Mesothelial cell of epicardium (in vitro differentiated cells): ENCODE measurements at regions not wholly inside any gene's neighbourhood (a gene's known extent, or its start where the extent isn't known, plus 50 kb on each side); places are given as distances from the start of the nearest gene placed in this dataset.

Experiments
- DNase-seq, 2 experiments: peaks; one replicate each; pipeline ENCODE4 v3.0.0; 2021; ENCODE audit warnings: low spot score in 2 of 2; ENCODE audit not compliant: unreplicated experiment in 2 of 2
- H3K27ac Mint-ChIP-seq: 2 replicates; pipeline ENCODE4 v1.8.0; 2021; ENCODE audit warnings: mixed read lengths
- H3K27me3 Mint-ChIP-seq: 2 replicates; pipeline ENCODE4 v1.8.0; 2021; ENCODE audit warnings: low read depth, mixed read lengths
- H3K36me3 Mint-ChIP-seq: 2 replicates; pipeline ENCODE4 v1.8.0; 2021; ENCODE audit warnings: mixed read lengths
- H3K4me1 Mint-ChIP-seq: 2 replicates; pipeline ENCODE4 v1.8.0; 2021; ENCODE audit warnings: mixed read lengths
- H3K4me3 Mint-ChIP-seq: 2 replicates; pipeline ENCODE4 v1.8.0; 2021; ENCODE audit warnings: mild to moderate bottlenecking, moderate library complexity, mixed read lengths
- H3K9me3 Mint-ChIP-seq: 2 replicates; pipeline ENCODE4 v1.8.0; 2021; ENCODE audit warnings: mixed read lengths
- TF ChIP-seq, protein P1 (sequence below): fragments of 200-600 bp; sonication (generic); IDR thresholded peaks from one replicate; pipeline ENCODE4 v1.5.0; 2021; ENCODE audit warnings: antibody characterized with exemption; ENCODE audit not compliant: unreplicated experiment

DNA sequence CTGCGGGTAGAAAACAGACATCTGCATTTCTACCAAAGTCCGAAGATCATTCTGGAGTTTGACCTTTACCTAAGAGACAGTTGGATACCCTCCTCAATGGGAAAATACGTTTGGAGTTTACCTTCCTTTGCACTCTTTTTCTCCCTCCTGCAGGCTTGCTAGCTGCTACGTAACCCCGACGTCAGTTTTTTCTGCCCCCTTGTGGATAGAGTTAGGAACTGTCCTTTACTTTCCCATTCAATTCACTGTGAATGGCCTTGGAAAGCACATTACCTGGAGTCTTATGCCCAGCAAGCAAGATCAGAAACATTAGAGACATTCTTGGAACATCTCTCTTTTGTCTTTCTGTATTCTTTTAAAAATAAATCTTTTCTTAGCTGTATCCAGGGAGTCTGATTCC is 250.7 kb downstream of the NAP1L3 start:
- no peak for DNase-seq
- Mint-ChIP-seq H3K27ac (no peak overlapping the region), H3K4me1 (peaks cover 40% of the 10 kb centered on the region), H3K36me3 (no peaks in the 10 kb centered on the region), H3K27me3 (no peaks in the 10 kb centered on the region), H3K4me3 (no peak overlapping the region), H3K9me3 (no peaks in the 10 kb centered on the region)
- TF ChIP-seq, protein P1, sequence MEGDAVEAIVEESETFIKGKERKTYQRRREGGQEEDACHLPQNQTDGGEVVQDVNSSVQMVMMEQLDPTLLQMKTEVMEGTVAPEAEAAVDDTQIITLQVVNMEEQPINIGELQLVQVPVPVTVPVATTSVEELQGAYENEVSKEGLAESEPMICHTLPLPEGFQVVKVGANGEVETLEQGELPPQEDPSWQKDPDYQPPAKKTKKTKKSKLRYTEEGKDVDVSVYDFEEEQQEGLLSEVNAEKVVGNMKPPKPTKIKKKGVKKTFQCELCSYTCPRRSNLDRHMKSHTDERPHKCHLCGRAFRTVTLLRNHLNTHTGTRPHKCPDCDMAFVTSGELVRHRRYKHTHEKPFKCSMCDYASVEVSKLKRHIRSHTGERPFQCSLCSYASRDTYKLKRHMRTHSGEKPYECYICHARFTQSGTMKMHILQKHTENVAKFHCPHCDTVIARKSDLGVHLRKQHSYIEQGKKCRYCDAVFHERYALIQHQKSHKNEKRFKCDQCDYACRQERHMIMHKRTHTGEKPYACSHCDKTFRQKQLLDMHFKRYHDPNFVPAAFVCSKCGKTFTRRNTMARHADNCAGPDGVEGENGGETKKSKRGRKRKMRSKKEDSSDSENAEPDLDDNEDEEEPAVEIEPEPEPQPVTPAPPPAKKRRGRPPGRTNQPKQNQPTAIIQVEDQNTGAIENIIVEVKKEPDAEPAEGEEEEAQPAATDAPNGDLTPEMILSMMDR: peak; percentile 89

DNA sequence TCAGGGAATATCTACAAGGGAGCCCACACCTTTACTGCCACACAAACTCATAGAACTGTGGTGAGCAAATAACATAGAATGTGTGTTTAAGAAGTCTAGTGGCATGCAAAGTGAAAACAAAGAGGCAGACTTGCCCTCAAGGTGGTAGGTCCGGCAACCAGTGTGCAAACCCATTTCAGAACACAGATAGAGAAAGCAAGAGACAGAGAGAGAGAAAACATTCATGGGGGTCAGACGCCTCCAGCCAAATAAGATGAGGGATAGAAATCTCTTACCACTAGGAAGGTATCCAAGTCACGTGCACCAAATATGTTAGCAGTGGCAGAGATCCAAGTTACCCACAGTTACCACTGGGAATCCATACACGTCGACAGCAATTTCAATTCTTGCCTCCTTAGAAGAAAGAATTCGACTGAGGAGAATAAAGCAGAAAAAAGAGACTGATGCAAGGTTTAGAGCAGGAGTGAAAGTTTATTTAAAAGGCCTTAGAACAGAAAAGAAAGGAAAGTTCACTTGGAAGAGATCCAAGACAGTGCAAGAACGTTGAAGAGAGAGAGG is 252.8 kb downstream of the NAP1L3 start:
- DNase-seq: no peak
- H3K27ac Mint-ChIP-seq: peak overlapping the region; percentile 57
- no peak overlapping the region for H3K4me3 Mint-ChIP-seq
- H3K27me3 Mint-ChIP-seq: no peaks in the 10 kb centered on the region
- H3K36me3 Mint-ChIP-seq: no peaks in the 10 kb centered on the region
- peaks cover 38% of the 10 kb centered on the region for H3K4me1 Mint-ChIP-seq
- H3K9me3 Mint-ChIP-seq: peaks cover 13% of the 10 kb centered on the region
- TF ChIP-seq, protein P1: no peak

DNA sequence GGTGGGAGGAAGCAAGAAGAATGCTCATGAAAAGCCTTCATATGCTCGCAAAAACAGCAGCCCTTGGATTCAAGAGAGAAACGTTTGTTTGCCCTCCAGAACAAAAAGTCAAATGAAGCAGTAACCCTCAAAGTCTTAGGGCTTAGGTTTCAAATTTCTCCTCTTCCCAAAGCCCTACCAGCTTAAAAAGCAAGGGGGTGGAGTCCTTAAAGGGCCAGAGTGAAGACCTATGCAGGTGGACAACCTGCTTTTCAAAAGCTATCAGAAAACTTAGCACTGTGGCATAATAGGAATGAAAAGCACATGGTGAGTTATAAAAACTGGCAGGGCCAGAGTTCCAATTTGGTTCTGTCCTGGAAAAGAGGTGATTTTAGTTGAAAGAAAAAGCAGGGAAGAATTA is 253.3 kb downstream of the NAP1L3 start:
- H3K36me3 Mint-ChIP-seq: no peaks in the 10 kb centered on the region
- peaks cover 14% of the 10 kb centered on the region for H3K9me3 Mint-ChIP-seq
- TF ChIP-seq, protein P1: no peak
- no peak overlapping the region for H3K4me3 Mint-ChIP-seq
- peaks cover 34% of the 10 kb centered on the region for H3K4me1 Mint-ChIP-seq
- H3K27me3 Mint-ChIP-seq: no peaks in the 10 kb centered on the region
- peak overlapping the region; percentile 21 for H3K27ac Mint-ChIP-seq
- no peak for DNase-seq

DNA sequence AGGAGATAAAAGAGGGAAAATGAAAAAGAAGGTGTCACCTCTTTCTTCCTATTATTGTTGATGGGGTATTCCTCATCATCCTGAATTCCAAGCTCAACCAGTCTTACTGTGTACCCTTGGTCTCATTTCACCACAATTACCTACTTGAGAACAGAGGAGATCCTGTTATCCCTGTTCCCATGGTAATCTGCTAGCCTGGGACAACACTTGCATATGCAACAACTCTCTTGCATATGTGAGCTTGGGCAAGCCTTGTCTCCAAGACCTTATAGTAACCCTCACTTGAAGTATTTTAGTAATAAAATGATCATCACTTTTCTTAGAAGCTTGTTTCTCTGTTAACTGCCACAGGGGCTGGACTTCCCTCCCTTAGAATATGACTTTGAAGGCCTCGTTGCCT is 253.7 kb downstream of the NAP1L3 start:
- H3K27ac Mint-ChIP-seq: peak overlapping the region; percentile 21
- TF ChIP-seq, protein P1: no peak
- H3K36me3 Mint-ChIP-seq: no peaks in the 10 kb centered on the region
- H3K4me3 Mint-ChIP-seq: no peak overlapping the region
- no peaks in the 10 kb centered on the region for H3K27me3 Mint-ChIP-seq
- peaks cover 31% of the 10 kb centered on the region for H3K4me1 Mint-ChIP-seq
- peaks cover 14% of the 10 kb centered on the region for H3K9me3 Mint-ChIP-seq
- DNase-seq: no peak

DNA sequence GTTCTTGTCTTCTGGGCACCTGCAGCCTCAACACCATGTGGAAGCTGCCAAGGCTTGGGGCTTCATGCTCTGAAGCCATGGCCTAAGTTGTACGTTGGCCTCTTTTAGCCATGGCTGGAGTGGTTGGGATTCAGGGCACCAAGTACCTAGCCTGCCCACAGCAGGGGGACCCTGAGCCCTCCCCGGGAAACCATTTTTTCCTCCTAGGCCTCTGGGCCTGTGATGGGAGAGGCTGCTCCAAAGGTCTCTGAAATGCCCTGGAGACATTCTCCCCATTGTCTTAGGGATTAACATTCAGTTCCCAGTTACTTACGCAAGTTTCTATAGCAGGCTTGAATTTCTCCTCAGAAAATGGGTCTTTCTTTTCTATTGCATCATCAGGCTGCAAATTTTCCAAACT is 269.3 kb downstream of the NAP1L3 start:
- no peak overlapping the region for H3K4me3 Mint-ChIP-seq
- TF ChIP-seq, protein P1: no peak
- peaks cover 37% of the 10 kb centered on the region for H3K9me3 Mint-ChIP-seq
- no peaks in the 10 kb centered on the region for H3K4me1 Mint-ChIP-seq
- peaks cover 9% of the 10 kb centered on the region for H3K36me3 Mint-ChIP-seq
- H3K27ac Mint-ChIP-seq: no peak overlapping the region
- no peaks in the 10 kb centered on the region for H3K27me3 Mint-ChIP-seq
- DNase-seq: no peak

DNA sequence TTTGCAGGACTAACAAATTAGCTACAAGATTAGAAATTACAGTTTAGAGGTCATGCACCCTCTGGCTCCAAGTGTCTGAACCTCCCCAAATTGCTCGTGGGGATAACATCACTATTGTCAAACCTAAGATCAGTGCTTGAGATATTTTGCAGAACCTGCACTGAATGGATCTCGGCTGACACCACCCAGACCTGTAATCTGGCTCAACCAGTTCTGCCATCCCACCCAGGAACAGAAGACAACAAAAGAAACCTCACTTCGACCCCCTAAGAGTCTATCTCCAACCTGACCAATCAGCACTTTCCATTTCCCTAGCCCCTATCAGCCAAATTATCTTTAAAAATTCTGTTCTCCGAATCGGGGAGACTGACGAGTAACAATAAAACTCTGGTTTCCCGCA is 318.7 kb downstream of the NAP1L3 start:
- Mint-ChIP-seq H3K4me3 (peak overlapping the region; percentile 26), H3K27ac (peak overlapping the region; percentile 42), H3K36me3 (no peaks in the 10 kb centered on the region), H3K27me3 (no peaks in the 10 kb centered on the region), H3K4me1 (peaks cover 12% of the 10 kb centered on the region), H3K9me3 (peaks cover 14% of the 10 kb centered on the region)
- no peak for DNase-seq
- TF ChIP-seq, protein P1: no peak
